ENCODE measurements at regions not wholly inside any gene's neighbourhood (a gene's known extent, or its start where the extent isn't known, plus 50 kb on each side); places are given as distances from the start of the nearest gene placed in this dataset.

DNA sequence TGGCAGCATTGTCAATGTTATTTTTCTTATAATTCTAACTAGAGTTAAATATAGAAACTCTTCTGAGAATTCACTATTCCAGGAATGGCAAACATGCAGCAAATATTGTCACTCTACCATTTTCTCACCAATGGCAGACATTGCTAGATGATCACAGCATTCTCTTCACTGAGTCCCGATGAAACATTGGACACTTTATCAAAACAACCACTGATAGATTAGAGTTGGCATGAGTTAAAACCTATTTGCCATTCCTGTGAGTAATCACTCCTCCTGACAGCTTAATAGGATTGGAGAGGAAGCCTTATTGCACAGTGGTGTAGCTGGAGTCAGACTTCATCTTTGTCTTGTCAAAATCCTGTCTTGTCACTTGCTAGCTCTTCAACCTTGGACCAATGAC lies 163.9 kb upstream of the THUMPD2 start:
- TF ChIP-seq FOXM1 (IDR thresholded peaks at IDR 0.05; ENCODE audit: borderline replicate concordance) = no peak
- TF ChIP-seq LEF1 (IDR thresholded peaks at IDR 0.05; ENCODE audit: borderline replicate concordance) = no peak
- TF ChIP-seq, protein P1, sequence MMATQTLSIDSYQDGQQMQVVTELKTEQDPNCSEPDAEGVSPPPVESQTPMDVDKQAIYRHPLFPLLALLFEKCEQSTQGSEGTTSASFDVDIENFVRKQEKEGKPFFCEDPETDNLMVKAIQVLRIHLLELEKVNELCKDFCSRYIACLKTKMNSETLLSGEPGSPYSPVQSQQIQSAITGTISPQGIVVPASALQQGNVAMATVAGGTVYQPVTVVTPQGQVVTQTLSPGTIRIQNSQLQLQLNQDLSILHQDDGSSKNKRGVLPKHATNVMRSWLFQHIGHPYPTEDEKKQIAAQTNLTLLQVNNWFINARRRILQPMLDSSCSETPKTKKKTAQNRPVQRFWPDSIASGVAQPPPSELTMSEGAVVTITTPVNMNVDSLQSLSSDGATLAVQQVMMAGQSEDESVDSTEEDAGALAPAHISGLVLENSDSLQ (IDR thresholded peaks at IDR 0.05) = no peak
- no peak for TF ChIP-seq FOXA1 (IDR thresholded peaks at IDR 0.05)
- TF ChIP-seq BHLHE40 (IDR thresholded peaks at IDR 0.05; ENCODE audit: borderline replicate concordance) = no peak
- no peak for TF ChIP-seq CTBP1 (IDR thresholded peaks at IDR 0.05; ENCODE audit: borderline replicate concordance)
- TF ChIP-seq ELF4 (IDR thresholded peaks at IDR 0.05) = no peak
- TF ChIP-seq FOXK2 (IDR thresholded peaks at IDR 0.05) = no peak
- no peak for TF ChIP-seq SUZ12 (IDR thresholded peaks at IDR 0.05)
- TF ChIP-seq HDGF (IDR thresholded peaks at IDR 0.05; ENCODE audit: borderline replicate concordance) = no peak
- TF ChIP-seq NFRKB (IDR thresholded peaks at IDR 0.05) = no peak
- no peak for TF ChIP-seq SP1 (IDR thresholded peaks at IDR 0.05)
